NCI-H774 (cell line): ENCODE measurements at regions not wholly inside any gene's neighbourhood (a gene's known extent, or its start where the extent isn't known, plus 50 kb on each side); places are given as distances from the start of the nearest gene placed in this dataset.
"Not testable (repeated sequence)": the region's sequence is repeated elsewhere in the genome, so short reads cannot be mapped to it uniquely, and the experiment has no call there.

Experiments used
- DNase-seq: peaks from one replicate; lab custom pipeline; 2025; lab: John Stamatoyannopoulos, UW

DNA sequence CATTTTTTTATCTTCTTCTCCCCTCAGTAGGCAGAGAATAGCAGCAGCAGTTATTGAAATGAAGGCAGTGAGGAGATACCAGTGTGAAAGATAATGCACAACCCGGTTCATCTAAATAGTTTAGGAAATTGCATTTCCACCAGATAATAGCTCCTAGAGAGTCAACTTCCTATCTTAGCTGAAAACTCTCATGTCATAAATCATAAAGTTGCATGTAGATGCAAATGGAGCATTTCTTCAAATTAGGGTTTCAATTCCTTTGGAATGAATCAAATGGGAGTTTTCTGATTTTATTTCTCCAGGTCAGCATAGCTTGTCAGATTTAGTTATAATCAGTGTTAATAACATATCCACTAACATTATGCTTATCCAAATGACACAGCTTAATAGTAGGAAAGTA lies 335.3 kb downstream of the CNTNAP4 start:
- DNase-seq: no peak

- DNase-seq: peak; percentile 34
Measured at GRCh38 chr16:76614269-76614668, 337.1 kb downstream of the CNTNAP4 start.

GRCh38 chr16:76622876-76623275 lies 345.7 kb downstream of the CNTNAP4 start:
- no peak for DNase-seq

DNA sequence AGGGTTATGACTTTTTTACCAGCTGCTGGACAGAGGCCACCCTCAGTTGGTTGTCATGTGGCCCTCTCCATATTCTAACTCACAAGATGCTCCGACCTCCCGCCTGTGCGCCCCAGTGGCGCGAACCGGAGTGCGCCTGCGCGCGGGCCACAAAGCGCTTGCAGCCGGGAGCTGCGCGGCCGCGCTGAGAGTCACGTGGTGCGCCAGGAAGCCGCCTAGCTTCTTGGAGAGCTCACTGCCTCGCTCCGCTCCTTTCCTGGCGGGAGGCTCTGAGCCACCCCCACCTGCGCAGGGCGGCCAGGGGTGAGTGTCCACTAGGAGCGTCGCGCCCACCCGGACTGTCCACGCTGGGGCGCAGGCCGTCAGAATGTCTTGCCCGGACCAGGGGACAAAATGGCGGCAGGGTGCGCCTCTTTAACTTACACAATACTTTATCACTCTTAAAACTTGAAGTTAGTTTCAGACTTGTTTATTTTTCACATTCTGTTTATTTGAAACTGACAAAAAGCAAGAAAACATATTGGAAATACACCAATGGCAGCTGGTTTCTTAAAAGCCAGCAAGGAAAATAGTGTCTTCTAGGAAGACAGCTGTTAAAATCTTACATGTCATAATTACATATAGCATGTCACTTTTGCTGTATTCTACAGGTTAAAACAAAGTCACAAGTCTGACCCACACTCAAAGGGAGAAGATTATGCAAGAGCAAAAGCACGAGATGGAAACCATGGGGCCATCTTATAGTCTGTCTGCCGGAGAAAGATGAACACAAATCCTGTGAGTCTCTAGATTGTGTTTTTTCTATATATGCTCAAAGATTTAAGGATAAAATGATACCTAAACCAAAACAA lies 357.9 kb downstream of the CNTNAP4 start:
- DNase-seq: no peak

DNA sequence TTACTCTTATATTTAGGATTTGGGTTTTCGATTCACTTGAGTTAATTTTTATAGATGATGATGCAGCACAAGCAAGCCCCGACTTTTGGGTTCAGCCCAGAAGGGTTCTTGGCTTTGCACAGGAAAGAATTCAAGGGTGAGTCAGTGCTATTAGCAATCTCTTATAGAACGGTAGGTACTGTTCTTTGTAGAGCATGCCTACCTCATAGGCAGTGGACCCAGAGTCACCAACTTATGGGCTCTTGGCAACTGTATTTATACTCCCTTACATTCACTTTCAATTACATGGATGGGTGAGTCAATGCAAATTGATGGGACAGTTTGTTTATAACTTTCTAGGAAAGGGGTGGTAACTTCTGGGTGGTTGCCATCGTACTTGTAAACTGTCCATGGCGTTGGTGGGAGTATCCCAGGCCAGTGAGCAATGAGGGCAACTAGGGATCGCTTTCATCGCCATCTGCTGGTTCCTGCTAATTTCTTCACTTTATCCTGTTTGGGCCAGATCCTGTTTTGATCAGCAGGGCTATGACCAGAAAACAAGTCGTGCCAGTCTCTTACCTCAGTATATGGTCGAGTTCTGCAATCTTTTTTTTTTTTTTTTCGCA lies 362.6 kb downstream of the CNTNAP4 start:
- no peak for DNase-seq

DNA sequence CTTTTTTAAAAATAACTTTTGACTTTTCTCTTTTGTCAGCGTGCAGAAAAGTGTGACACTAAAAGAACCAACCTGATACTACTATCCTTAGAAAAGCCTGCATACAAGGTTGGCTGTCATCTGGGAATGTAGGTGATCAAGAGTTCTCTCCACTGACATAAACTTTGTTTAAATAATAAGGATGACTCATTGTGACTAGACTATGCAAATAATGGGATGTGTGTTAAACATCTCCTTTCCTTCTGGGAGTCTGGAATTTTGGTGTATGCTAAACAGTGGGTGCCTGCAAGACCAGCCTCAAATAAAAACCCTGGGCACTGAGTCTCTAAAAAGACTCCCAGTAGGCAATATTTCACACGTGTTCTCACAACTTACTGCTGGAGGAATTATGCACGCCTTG lies 373.4 kb downstream of the CNTNAP4 start:
- DNase-seq: no peak

- DNase-seq: peak; percentile 24
Measured at GRCh38 chr16:76653390-76654026, 376.3 kb downstream of the CNTNAP4 start.

DNA sequence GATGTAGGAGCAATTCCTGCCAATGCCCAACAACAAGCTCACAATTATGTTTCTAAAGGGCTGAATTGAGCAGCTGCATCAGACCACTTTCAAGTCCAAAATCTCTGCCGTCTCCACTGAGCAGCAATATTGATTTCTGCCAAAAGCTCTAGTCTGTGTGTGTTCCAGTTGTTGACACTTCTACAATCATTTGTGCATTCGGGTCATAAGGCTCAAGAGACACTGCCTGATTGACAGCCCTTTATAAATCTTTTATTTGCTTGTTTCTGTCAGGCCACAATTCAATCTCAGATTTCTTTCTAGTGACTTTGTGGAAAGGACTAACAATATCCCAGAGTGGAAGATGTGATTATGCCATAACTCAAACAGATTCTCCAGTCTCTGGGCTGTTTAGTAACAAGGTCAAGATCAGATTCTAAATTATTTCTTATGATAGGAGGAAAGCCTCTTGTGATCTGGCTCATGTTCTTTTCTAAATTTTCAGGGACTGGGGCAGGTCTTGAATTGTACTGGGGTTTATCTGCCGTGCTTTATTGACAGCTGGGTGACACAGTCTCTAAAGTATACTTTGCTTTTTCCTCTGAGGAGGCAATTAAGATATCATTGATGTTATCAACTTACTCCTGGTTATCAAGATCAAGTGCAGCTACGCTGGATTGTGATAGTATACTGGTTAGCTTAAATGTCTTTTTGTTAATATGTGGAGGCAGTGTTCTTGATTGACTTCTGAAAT lies 377.1 kb downstream of the CNTNAP4 start:
- DNase-seq: no peak

DNA sequence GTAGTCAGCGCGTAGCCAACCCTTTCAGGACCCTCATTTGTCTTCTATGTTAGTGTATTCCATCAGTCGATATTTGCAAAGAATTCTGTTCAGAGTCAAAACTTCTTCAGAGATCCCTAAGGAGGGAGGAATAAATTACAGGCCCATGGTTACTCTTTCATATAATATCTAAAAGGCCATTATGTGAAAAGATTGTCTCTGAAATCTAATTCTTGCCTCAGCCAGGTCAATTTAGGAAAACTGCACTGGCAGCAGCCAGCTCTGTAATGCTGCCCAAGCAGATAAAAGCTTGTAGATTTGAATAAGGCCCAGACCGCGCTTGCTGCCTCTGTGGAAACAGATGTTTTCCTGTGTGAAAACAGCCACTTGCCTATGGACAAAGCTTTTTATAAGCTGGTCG lies 379.8 kb downstream of the CNTNAP4 start:
- no peak for DNase-seq

DNA sequence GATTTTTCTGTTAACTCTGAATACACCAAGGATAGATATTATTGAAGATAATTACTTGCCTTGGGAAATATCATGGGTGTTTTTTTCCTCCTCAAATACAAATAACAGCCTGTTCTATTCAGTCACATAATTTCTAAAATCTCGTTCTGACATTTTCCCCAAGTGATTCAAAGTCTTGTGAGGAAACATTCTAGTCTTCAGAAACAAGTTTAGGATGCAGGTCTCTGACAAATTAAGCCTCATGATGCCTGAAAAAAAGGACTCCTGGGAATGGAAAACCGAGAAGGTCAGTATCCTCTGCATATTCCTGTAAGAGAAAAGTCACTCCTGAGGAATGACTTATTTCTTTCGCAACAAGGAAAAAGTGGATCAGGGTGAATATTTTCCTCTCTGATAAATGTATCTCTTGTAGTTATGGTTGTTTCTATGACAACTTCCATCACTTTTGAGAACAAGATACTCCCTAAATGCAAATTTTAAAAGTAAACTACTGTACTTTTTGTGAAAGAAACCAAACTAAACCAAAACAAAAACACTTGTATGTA lies 384.6 kb downstream of the CNTNAP4 start:
- DNase-seq: no peak

DNA sequence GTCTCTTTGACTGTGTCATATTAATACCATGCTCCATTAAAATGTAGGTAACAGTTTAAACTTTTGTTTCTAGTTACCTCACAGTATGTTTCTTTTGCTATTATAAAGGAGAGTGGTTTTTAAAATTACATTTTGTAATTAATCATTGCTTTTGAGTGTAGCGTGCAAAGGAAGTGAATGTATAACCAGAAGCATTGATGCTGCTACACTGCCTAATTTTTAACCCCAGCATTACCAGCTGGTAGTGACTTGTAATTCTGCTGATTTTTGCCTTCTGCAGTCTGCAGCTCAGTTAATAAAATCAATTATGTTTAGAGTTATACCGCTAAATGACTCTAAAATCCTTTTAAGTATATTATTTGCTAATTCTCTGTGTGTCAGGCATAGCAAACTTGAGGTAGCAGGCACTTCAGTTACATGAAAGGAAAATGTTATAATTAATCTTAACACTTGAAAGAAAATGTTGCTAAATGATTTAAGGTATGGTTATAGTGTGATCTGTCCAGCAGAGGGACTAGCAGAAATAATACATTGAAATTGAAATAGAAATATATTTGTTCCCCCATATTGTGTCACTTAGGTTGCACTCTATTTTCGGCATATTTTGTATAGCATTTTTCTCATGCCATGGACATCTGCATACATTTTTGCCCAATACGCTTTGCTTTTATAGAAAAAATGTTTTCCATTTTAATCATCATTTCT lies 388.5 kb downstream of the CNTNAP4 start:
- no peak for DNase-seq

DNA sequence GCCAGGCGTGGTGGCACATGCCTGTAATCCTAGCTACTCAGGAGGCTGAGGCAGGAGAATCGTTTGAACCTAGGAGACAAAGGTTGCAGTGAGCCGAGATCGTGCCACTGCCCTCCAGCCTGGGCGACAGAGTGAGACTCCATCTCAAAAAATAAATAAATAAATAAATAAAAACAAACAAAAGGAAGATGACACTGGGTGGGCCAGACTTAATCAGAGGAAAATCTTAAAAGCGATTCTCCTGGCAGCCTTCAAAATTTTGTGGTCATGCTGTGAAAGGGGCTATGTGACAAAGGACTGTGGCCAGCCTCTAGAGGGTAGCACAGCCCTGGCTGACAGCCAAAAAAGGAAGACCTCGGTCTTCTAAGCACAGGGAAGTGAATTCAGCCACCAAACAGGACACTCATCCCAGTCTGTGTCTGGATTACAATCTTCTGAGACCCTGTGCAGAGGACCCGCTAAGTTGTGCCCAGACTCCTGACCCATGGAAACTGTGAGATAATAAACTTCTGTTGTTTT lies 391.1 kb downstream of the CNTNAP4 start:
- no peak for DNase-seq

DNA sequence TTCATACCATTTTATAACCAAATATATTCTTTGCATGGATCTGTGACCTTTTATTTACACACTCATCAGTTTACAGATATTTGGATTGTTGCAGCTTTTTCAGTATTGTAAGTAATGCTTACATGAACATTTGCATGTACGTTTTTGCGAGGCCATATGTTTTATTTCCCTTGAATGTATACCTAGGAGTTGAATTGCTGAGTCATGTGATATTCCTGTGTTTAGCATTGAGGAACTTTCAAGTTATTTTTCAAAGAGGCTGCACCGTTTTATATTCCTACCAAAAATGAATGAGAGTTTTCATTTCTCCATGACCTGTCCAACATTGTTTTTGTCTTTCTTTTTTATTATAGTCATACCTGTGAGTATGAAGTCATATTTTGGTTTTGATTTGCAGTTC lies 392.1 kb downstream of the CNTNAP4 start:
- no peak for DNase-seq

DNA sequence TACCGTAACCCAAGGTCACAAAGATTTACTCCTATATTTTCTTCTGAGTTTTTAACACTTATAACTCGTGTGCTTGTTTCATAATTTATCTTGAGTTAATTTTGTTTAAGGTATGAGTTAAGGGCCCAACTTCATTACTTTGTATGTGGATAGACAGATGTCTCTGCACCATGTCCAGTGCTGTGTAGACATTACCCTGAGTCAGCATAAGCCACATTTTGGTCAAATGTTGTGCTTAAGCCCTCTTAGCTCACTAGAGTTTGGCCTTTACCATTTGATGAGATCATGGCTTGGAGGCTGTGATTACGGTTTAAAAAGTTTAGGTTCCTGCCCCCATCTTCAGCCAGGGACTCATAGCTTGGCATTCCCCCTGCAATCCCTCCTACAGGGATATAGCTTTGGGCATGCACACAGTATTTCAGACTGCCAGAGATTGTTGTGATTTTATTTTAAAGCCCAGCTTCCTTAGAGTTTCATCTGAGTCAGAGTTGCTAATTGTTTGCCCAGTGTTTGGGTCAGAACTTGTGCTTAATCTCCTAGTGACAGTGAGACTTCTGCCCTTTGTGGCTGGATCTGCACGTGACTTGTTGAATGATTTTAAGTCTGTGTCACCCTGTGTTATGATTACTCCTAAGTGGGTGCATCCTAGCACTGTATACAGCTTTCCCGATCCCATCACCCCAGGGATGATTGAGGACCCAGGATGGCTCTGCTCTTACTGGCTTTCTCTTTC lies 393.1 kb downstream of the CNTNAP4 start:
- DNase-seq: no peak

DNA sequence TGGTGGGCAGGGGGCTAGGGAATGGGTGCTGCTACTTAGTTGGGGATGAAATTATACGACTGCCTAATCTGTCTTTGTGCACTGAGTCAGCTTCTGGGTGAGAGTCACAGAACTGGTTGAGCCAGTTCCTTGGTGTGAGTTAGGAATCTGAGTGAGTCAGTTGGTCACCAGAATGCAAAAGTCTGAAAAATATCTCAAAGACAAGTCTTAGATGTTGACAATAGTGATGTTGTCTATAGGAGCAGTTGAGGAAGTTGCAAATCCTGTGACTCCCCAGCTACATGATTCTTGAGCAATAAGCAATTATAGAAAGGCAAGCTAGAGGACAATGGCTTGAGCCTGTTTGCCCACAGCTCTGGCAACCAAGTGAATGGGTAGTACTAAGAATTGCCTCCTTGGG lies 399.2 kb downstream of the CNTNAP4 start:
- no peak for DNase-seq

DNA sequence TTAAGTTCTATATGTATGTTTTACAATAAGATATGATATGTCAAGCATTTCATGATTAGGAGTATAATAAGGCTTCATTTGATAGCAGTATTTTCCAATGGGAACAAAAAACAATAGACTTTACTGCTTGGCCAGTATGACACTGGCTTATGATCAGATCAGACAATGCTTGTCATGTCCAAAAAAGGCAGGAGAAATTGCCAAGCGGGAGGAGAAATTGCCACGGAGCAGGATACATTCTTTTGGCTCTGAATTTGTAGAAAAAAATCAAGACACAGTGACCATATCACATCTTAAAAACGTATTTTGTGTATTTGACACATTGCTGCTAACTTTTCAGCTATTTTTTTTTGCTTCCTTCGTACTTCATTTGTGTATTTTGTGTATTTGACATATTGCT lies 404.1 kb downstream of the CNTNAP4 start:
- DNase-seq: no peak

DNA sequence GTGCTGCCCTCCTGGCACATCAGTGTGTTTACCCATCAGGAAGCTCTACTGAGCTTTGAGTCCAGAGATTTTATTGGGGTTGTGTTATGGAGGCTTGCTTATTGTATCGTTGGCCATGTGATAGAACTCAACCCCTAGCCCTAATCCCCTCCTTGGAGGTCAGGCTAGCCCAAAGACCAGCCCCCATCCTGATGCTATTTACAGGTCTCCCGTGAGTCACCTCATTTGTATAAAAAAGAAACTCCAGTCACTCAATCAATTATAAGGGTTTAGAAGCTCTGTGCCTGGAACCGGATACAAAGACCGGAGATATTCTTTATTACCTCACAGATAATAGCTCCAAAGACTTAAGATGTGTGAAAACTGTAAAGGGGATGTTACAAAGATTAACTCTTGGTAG lies 405.9 kb downstream of the CNTNAP4 start:
- DNase-seq: no peak

GRCh38 chr16:76696876-76697275 lies 419.7 kb downstream of the CNTNAP4 start:
- no peak for DNase-seq

DNA sequence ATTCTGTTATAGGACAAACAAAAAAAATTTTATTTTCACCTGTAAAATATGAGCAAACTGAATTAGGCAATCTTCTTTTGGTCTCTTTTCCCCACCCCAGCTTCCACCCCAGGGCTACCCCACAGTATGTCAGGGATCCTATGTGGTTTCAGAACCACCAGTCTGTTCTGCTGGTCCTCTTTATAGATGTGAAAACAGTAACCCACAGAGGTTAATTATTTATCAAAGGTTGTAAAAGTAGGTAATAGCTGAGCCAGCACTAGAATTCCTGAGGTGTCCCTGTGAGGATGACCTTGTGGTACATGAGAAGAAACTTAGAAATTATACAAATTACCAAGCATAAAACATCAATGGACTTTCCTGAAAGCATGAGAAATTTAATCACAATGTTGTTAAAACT lies 428.7 kb downstream of the CNTNAP4 start:
- no peak for DNase-seq

DNA sequence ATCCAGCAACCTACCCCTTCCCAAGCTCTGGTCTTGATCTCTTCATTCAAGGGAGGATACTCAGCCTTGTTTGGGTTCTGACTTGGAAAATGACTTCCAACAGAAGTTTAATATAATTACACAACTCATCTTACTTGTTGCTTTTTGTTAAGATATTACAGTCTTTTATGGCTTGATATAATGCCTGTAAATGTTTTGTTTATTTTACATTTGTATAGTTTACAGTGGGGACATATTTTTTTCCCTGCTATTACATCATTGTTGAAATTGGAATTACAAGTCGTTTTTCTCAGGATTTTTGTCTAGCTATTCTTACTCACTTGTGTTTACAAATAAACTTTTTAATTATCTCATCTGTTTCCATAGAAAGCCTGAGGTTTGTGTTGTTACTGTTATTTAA lies 436.0 kb downstream of the CNTNAP4 start:
- DNase-seq: no peak

DNA sequence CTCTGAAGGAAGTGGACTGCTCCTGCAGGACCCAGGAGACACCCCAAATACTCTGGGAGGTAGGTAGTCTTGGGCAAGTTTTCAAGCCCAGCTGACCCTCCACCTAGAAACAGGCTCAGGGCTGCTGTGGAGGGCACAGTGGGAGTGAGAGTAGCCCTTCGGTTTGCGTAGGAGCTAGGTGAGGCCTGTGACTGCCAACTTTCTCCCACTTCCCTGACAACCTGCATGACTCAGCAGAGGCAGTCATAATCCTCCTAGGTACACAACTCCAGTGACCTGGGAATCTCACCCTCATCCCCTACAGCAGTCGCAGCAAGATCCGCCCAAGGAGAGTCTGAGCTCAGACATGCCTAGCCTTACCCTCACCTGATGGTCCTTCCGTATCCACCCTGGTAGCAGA lies 439.1 kb downstream of the CNTNAP4 start:
- not testable (repeated sequence) for DNase-seq
